ENCODE measurements at regions not wholly inside any gene's neighbourhood (a gene's known extent, or its start where the extent isn't known, plus 50 kb on each side); places are given as distances from the start of the nearest gene placed in this dataset.

GRCh38 chr1:166507347-166507746 lies 331.9 kb upstream of the POGK start:
- no peak for FAIRE-seq
- H3K79me2 ChIP-seq (ENCODE audit: control insufficient read depth, insufficient read depth, low read length), result no peaks in the 10 kb centered on the region
- H3K9me1 ChIP-seq (replicated peaks; ENCODE audit: control insufficient read depth, extremely low read depth, insufficient read depth, low read length), result no peaks in the 10 kb centered on the region
- no peaks in the 10 kb centered on the region for H4K20me1 ChIP-seq (replicated peaks; ENCODE audit: control insufficient read depth, extremely low read depth, insufficient read depth, low read length)
- ChIA-PET CTCF (no interaction called here), POLR2A (no interaction called here)
- H3K9me3 ChIP-seq (replicated peaks; ENCODE audit: control insufficient read depth, insufficient read depth, low read length), result no peaks in the 10 kb centered on the region
- no peaks in the 10 kb centered on the region for H3K4me1 ChIP-seq (ENCODE audit: control insufficient read depth, extremely low read depth, insufficient read depth, low read length)
- no peak overlapping the region for H3K9ac ChIP-seq (replicated peaks; ENCODE audit: extremely low read depth, insufficient read depth, low read length)
- intact Hi-C loops (cut with micrococcal nuclease) (no loop called here), dilution Hi-C loops (cut with MboI; ENCODE audit: extremely low pct_ligation_motif_present, low sequenced_read_pairs) (no loop called here)
- H3K27me3 ChIP-seq (ENCODE audit: control insufficient read depth in 2 of 2, insufficient read depth in 2 of 2, low read length in 2 of 2), result no peaks in the 10 kb centered on the region
- no peak overlapping the region for H3K4me2 ChIP-seq (ENCODE audit: insufficient read depth, low read length)
- no peak for TF ChIP-seq EZH2 (IDR thresholded peaks at IDR 0.05; ENCODE audit: borderline replicate concordance, low read depth, low read length, severe bottlenecking)
- TF ChIP-seq POLR2A (IDR thresholded peaks at IDR 0.05; ENCODE audit: low read depth, low read length), result no peak
- no peak for TF ChIP-seq MYC (IDR thresholded peaks at IDR 0.05; ENCODE audit: low read depth, low read length)
- TF ChIP-seq, protein P1, sequence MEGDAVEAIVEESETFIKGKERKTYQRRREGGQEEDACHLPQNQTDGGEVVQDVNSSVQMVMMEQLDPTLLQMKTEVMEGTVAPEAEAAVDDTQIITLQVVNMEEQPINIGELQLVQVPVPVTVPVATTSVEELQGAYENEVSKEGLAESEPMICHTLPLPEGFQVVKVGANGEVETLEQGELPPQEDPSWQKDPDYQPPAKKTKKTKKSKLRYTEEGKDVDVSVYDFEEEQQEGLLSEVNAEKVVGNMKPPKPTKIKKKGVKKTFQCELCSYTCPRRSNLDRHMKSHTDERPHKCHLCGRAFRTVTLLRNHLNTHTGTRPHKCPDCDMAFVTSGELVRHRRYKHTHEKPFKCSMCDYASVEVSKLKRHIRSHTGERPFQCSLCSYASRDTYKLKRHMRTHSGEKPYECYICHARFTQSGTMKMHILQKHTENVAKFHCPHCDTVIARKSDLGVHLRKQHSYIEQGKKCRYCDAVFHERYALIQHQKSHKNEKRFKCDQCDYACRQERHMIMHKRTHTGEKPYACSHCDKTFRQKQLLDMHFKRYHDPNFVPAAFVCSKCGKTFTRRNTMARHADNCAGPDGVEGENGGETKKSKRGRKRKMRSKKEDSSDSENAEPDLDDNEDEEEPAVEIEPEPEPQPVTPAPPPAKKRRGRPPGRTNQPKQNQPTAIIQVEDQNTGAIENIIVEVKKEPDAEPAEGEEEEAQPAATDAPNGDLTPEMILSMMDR (IDR thresholded peaks at IDR 0.05; ENCODE audit: extremely low read depth in 1 of 2, insufficient read depth in 1 of 2, low read depth in 1 of 2, low read length in 2 of 2), result no peak
- TF ChIP-seq JUN (IDR thresholded peaks at IDR 0.05; ENCODE audit: borderline replicate concordance, insufficient read depth, insufficient read length, low read depth), result no peak
- TF ChIP-seq, protein P2, sequence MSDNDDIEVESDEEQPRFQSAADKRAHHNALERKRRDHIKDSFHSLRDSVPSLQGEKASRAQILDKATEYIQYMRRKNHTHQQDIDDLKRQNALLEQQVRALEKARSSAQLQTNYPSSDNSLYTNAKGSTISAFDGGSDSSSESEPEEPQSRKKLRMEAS (IDR thresholded peaks at IDR 0.05; ENCODE audit: insufficient read depth, insufficient read length), result no peak
- no peak for TF ChIP-seq FOS (IDR thresholded peaks at IDR 0.05; ENCODE audit: borderline replicate concordance, insufficient read depth, low read length)
- no TSS peak for BruUV-seq (replicated peaks)
- H3K27ac ChIP-seq (ENCODE audit: insufficient read depth, low read depth, low read length), result no peak overlapping the region
- H2AFZ ChIP-seq (ENCODE audit: low read depth, low read length), result no peak overlapping the region
- no peak overlapping the region for H3K4me3 ChIP-seq (replicated peaks in 1 of 3; ENCODE audit: insufficient read depth in 1 of 3, low read depth in 1 of 3, low read length in 3 of 3)
- DNase-seq (ENCODE audit: low read depth, low spot score), result no peak
- no peaks in the 10 kb centered on the region for H3K36me3 ChIP-seq (ENCODE audit: control insufficient read depth in 2 of 2, extremely low read depth in 1 of 2, insufficient read depth in 2 of 2, low read length in 2 of 2)

GRCh38 chr1:166511761-166512160 lies 327.5 kb upstream of the POGK start:
- intact Hi-C loops (cut with micrococcal nuclease) (no loop called here), dilution Hi-C loops (cut with MboI; ENCODE audit: extremely low pct_ligation_motif_present, low sequenced_read_pairs) (no loop called here)
- no peak overlapping the region for H3K27ac ChIP-seq (ENCODE audit: insufficient read depth, low read depth, low read length)
- H3K4me2 ChIP-seq (ENCODE audit: insufficient read depth, low read length), result no peak overlapping the region
- DNase-seq (ENCODE audit: low read depth, low spot score) (no peak), FAIRE-seq (no peak)
- no peak overlapping the region for H3K4me3 ChIP-seq (replicated peaks in 1 of 3; ENCODE audit: insufficient read depth in 1 of 3, low read depth in 1 of 3, low read length in 3 of 3)
- H3K79me2 ChIP-seq (ENCODE audit: control insufficient read depth, insufficient read depth, low read length), result no peaks in the 10 kb centered on the region
- no TSS peak for BruUV-seq (replicated peaks)
- H3K9me1 ChIP-seq (replicated peaks; ENCODE audit: control insufficient read depth, extremely low read depth, insufficient read depth, low read length), result no peaks in the 10 kb centered on the region
- H3K9me3 ChIP-seq (replicated peaks; ENCODE audit: control insufficient read depth, insufficient read depth, low read length), result peaks cover 2% of the 10 kb centered on the region
- POLR2A ChIA-PET, result no interaction called here
- H3K9ac ChIP-seq (replicated peaks; ENCODE audit: extremely low read depth, insufficient read depth, low read length), result no peak overlapping the region
- no peaks in the 10 kb centered on the region for H4K20me1 ChIP-seq (replicated peaks; ENCODE audit: control insufficient read depth, extremely low read depth, insufficient read depth, low read length)
- TF ChIP-seq, protein P2 (IDR thresholded peaks at IDR 0.05; ENCODE audit: insufficient read depth, insufficient read length), result no peak
- TF ChIP-seq POLR2A (IDR thresholded peaks at IDR 0.05; ENCODE audit: low read depth, low read length) (no peak), EZH2 (IDR thresholded peaks at IDR 0.05; ENCODE audit: borderline replicate concordance, low read depth, low read length, severe bottlenecking) (no peak), JUN (IDR thresholded peaks at IDR 0.05; ENCODE audit: borderline replicate concordance, insufficient read depth, insufficient read length, low read depth) (no peak), MYC (IDR thresholded peaks at IDR 0.05; ENCODE audit: low read depth, low read length) (no peak), FOS (IDR thresholded peaks at IDR 0.05; ENCODE audit: borderline replicate concordance, insufficient read depth, low read length) (no peak), GATA2 (IDR thresholded peaks at IDR 0.05; ENCODE audit: insufficient read depth, insufficient read length, low read depth, low read length) (no peak), POLR2AphosphoS5 (IDR thresholded peaks at IDR 0.05; ENCODE audit: insufficient read depth, low read depth, low read length) (no peak)
- TF ChIP-seq, protein P1 (IDR thresholded peaks at IDR 0.05; ENCODE audit: extremely low read depth in 1 of 2, insufficient read depth in 1 of 2, low read depth in 1 of 2, low read length in 2 of 2), result no peak
- H3K36me3 ChIP-seq (ENCODE audit: control insufficient read depth in 2 of 2, extremely low read depth in 1 of 2, insufficient read depth in 2 of 2, low read length in 2 of 2), result no peaks in the 10 kb centered on the region
- H3K4me1 ChIP-seq (ENCODE audit: control insufficient read depth, extremely low read depth, insufficient read depth, low read length), result no peaks in the 10 kb centered on the region
- H2AFZ ChIP-seq (ENCODE audit: low read depth, low read length), result no peak overlapping the region
- H3K27me3 ChIP-seq (ENCODE audit: control insufficient read depth in 2 of 2, insufficient read depth in 2 of 2, low read length in 2 of 2), result no peaks in the 10 kb centered on the region
- CTCF ChIA-PET, result no interaction called here

Data from endothelial cell of umbilical vein (primary cell).